Neuronal stem cell (in vitro differentiated cells): ENCODE measurements at regions not wholly inside any gene's neighbourhood (a gene's known extent, or its start where the extent isn't known, plus 50 kb on each side); places are given as distances from the start of the nearest gene placed in this dataset.

Experiments
- DNase-seq: peaks from one replicate; pipeline ENCODE4 v3.0.0-alpha.2; 2013; ENCODE audit warnings: low spot score
- H2AFZ ChIP-seq: one replicate; pipeline ENCODE4 v1.6.1; 2013; ENCODE audit warnings: mild to moderate bottlenecking, low read length, inconsistent platforms
- H2AK5ac ChIP-seq: 2 replicates; pipeline ENCODE4 v1.6.1; 2013; ENCODE audit warnings: low read depth, mild to moderate bottlenecking, inconsistent platforms, low read length, moderate library complexity, mixed read lengths
- H2BK120ac ChIP-seq: 2 replicates; pipeline ENCODE4 v1.6.1; 2013; ENCODE audit warnings: low read depth, mild to moderate bottlenecking, inconsistent platforms, low read length, moderate library complexity, mixed read lengths
- H2BK12ac ChIP-seq: one replicate; pipeline ENCODE4 v1.6.1; 2013; ENCODE audit warnings: low read length, inconsistent platforms
- H2BK15ac ChIP-seq: 2 replicates; pipeline ENCODE4 v1.6.1; 2013; ENCODE audit warnings: mild to moderate bottlenecking, low read length, inconsistent platforms, mixed read lengths
- H2BK5ac ChIP-seq: one replicate; pipeline ENCODE4 v1.6.1; 2013; ENCODE audit warnings: inconsistent platforms, mild to moderate bottlenecking, low read length, moderate library complexity
- H3K14ac ChIP-seq: one replicate; pipeline ENCODE4 v1.6.1; 2013; ENCODE audit warnings: low read length, inconsistent platforms
- H3K18ac ChIP-seq: 2 replicates; pipeline ENCODE4 v1.6.1; 2013; ENCODE audit warnings: low read length, inconsistent platforms
- H3K23ac ChIP-seq: 2 replicates; pipeline ENCODE4 v1.6.1; 2013; ENCODE audit warnings: low read depth, mild to moderate bottlenecking, mixed read lengths, low read length, inconsistent platforms; ENCODE audit not compliant: poor library complexity
- H3K27ac ChIP-seq: replicated peaks from 3 replicates; pipeline ENCODE4 v1.5.1; 2013; ENCODE audit warnings: low read length, inconsistent platforms
- H3K27me3 ChIP-seq, 3 experiments: 2 replicates each; pipeline ENCODE4 v1.6.1; 2013; ENCODE audit warnings: low read length in 3 of 3, mild to moderate bottlenecking in 2 of 3, inconsistent platforms in 1 of 3, low read depth in 1 of 3, mixed read lengths in 1 of 3, moderate library complexity in 1 of 3; ENCODE audit not compliant: control insufficient read depth in 3 of 3, insufficient read depth in 3 of 3
- H3K36me3 ChIP-seq, 2 donors: replicated peaks in 1 of 2; 2 replicates each; pipeline ENCODE4 v1.6.1; 2013; ENCODE audit warnings: low read length in 2 of 2; ENCODE audit not compliant: control insufficient read depth in 2 of 2, insufficient read depth in 2 of 2
- H3K4ac ChIP-seq: 2 replicates; pipeline ENCODE4 v1.6.1; 2013; ENCODE audit warnings: inconsistent platforms, mild to moderate bottlenecking, low read length, moderate library complexity
- H3K4me1 ChIP-seq, 2 donors: 1 replicate in 1 of 2; 2 replicates in 1 of 2; pipeline ENCODE4 v1.6.1; 2013; ENCODE audit warnings: low read length in 2 of 2, low read depth in 1 of 2; ENCODE audit not compliant: control insufficient read depth in 2 of 2, insufficient read depth in 1 of 2
- H3K4me2 ChIP-seq: one replicate; pipeline ENCODE4 v1.6.1; 2013; ENCODE audit warnings: mild to moderate bottlenecking, low read length, inconsistent platforms; ENCODE audit not compliant: insufficient read depth, poor library complexity, severe bottlenecking
- H3K4me3 ChIP-seq, 2 donors: 2 replicates each; pipeline ENCODE4 v1.5.1; 2013; ENCODE audit warnings: low read length in 2 of 2, mild to moderate bottlenecking in 2 of 2, inconsistent platforms in 1 of 2, moderate library complexity in 1 of 2
- H3K79me1 ChIP-seq: one replicate; pipeline ENCODE4 v1.6.1; 2013; ENCODE audit warnings: low read depth, mild to moderate bottlenecking, inconsistent platforms, low read length, moderate library complexity
- H3K9ac ChIP-seq: one replicate; pipeline ENCODE4 v1.6.1; 2013; ENCODE audit warnings: mild to moderate bottlenecking, low read depth, low read length, inconsistent platforms; ENCODE audit not compliant: poor library complexity
- H3K9me3 ChIP-seq, 2 donors: replicated peaks in 1 of 2; 2 replicates each; pipeline versions ENCODE3 to v1.6.1; 2013; ENCODE audit warnings: low read length in 2 of 2, mild to moderate bottlenecking in 2 of 2, inconsistent platforms in 1 of 2, low read depth in 1 of 2, mixed read lengths in 1 of 2, moderate library complexity in 1 of 2; ENCODE audit not compliant: control insufficient read depth in 2 of 2, insufficient read depth in 1 of 2
- H4K8ac ChIP-seq: one replicate; pipeline ENCODE4 v1.6.1; 2013; ENCODE audit warnings: low read depth, mild to moderate bottlenecking, inconsistent platforms, low read length, moderate library complexity
- H4K91ac ChIP-seq: one replicate; pipeline ENCODE4 v1.6.1; 2013; ENCODE audit warnings: low read length, low read depth, mild to moderate bottlenecking, inconsistent platforms; ENCODE audit not compliant: poor library complexity
- WGBS, 2 donors: extraction: QIAGEN DNeasy Blood & Tissue Kit; methylation state at CpG; one replicate each; pipeline ENCODE4 v1.1.7; 2013; ENCODE audit warnings: missing lambda C conversion rate in 2 of 2, mixed read lengths in 1 of 2; ENCODE audit not compliant: insufficient read length in 2 of 2, insufficient replicate concordance in 1 of 2; ENCODE audit errors: extremely low coverage in 2 of 2; 5-methylcytosine and 5-hydroxymethylcytosine counted together

DNA sequence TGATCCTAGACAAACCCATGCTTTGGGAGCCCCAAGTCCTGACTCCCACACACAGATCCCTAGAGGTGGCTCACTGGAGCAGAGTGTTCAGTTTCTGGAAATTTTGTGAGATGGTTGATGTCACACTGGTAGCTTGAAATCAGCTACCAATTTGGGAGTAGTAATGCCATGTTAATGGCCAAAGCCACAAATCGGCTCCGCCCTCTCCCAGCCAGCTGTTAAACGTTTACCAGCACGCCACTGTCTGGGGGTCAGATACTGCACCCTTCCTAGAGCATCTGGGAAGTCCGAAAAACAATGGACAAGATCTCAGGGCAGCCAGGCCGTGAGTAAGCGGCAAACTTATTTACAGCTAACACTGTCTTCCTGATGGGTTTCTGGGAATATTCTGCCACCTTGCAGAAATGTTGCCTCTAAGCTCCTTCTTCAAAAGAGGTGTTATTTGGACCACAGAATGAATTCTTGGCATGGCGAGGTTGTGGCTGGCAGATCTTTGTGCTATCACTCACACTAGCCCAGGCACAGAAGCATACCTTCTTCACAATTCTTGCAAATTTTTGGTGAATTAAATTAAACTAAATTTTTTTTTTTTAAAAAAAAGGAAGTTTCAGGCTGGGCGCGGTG, 60.2 kb upstream of the FZD7 start:
- peak overlapping the region; percentile 9 for H2AFZ ChIP-seq
- peak overlapping the region; percentile 30 for H2BK5ac ChIP-seq
- H3K36me3 ChIP-seq = no peaks in the 10 kb centered on the region
- H3K9ac ChIP-seq = no peak overlapping the region
- no peak overlapping the region for H3K14ac ChIP-seq
- no peak overlapping the region for H3K4me2 ChIP-seq
- no peaks in the 10 kb centered on the region for H3K27me3 ChIP-seq
- H3K4ac ChIP-seq = no peak overlapping the region
- no peak overlapping the region for H2BK120ac ChIP-seq
- H3K9me3 ChIP-seq = peaks cover 0 to 6% of the 10 kb centered on the region in 2 donors
- no peak for DNase-seq
- H4K91ac ChIP-seq = peak overlapping the region; percentile 92
- no CpG with 5 or more reads among the region's 10 CpGs for WGBS, 2 donors
- no peak overlapping the region for H4K8ac ChIP-seq
- H3K27ac ChIP-seq = peak overlapping the region; percentile 70
- H3K4me3 ChIP-seq = no peak overlapping the region
- no peak overlapping the region for H2BK15ac ChIP-seq
- H2AK5ac ChIP-seq = peak overlapping the region; percentile 4
- H3K79me1 ChIP-seq = peaks cover 3% of the 10 kb centered on the region
- H3K23ac ChIP-seq = no peak overlapping the region
- peaks cover 39 to 45% of the 10 kb centered on the region in 2 donors for H3K4me1 ChIP-seq
- H2BK12ac ChIP-seq = no peak overlapping the region
- H3K18ac ChIP-seq = peak overlapping the region; percentile 27

DNA sequence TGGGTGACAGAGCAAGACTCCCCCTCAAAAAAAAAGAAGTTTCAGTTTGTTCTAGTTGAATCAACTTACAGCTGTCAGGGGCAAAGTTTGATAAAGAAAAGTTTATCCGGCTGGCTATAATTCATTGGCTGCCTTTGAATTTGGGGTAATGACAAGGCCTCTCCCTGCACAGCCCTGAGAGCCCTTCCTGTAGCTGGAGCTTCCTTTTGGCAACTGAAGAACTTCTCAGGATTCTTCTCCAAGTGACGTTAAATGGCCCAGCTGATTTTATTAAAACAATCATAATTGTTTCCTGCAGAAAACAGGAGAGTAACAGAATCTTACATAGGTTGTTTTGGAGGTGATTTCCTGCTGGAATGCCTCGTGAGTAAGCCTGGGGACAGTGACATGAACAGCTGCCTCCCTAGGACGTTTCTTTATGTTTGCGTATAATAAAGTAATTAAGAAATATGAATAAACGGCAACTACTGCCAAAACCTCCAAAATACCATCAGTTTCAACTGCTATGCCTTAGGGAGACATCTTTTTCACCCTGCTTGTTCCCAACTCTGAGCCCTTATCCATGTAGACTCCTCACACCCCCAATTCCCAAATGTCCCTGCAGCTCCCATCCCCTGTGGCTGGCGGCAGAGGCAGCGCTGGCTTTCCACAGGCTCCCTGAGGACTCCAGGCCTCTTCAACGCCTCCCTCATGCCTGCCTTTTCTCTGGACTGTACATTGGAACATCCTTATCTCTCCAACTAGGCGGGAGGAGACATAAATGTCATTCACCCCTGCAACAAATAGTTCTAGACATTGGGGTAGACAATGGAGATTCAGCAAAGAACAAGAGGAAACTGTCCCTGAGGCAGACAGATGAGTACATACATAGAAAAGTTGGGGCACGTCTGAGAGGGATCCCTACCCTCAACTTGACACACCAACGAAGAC, 59.2 kb upstream of the FZD7 start:
- H3K27ac ChIP-seq = no peak overlapping the region
- no peak for DNase-seq
- no peak overlapping the region for H2AFZ ChIP-seq
- no peak overlapping the region for H2BK12ac ChIP-seq
- H4K91ac ChIP-seq = no peak overlapping the region
- peaks cover 0 to 6% of the 10 kb centered on the region in 2 donors for H3K9me3 ChIP-seq
- H3K4me1 ChIP-seq = peaks cover 36 to 43% of the 10 kb centered on the region in 2 donors
- H3K14ac ChIP-seq = no peak overlapping the region
- H3K27me3 ChIP-seq = no peaks in the 10 kb centered on the region
- H2AK5ac ChIP-seq = peak overlapping the region; percentile 9
- H2BK15ac ChIP-seq = no peak overlapping the region
- H4K8ac ChIP-seq = no peak overlapping the region
- no peak overlapping the region for H3K9ac ChIP-seq
- no peak overlapping the region for H3K23ac ChIP-seq
- H3K4ac ChIP-seq = no peak overlapping the region
- no peak overlapping the region for H3K4me2 ChIP-seq
- peak overlapping the region; percentile 1 for H3K18ac ChIP-seq
- H3K4me3 ChIP-seq = no peak overlapping the region
- no peaks in the 10 kb centered on the region for H3K36me3 ChIP-seq
- H3K79me1 ChIP-seq = peaks cover 3% of the 10 kb centered on the region
- H2BK120ac ChIP-seq = no peak overlapping the region
- no CpG with 5 or more reads among the region's 12 CpGs for WGBS, 2 donors
- H2BK5ac ChIP-seq = no peak overlapping the region

DNA sequence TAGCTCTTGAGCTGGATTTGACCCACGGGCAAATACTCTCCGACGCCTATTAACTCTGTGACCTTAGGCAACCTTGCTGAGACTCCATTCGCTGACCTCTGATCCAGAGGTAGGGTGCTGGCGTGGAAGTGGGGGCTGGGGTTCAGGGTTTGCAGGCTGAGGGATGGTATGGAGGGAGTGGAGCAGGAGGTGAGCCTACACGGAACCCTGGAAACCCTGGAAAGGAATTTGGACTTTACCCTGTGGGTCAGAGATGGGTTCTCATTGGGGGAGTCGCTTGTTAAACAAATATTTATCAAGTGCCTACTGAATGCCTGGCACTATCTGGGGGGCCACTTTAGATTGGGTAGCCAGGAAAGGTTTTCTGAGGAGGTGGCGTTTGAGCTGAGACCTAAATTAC, 58.2 kb upstream of the FZD7 start:
- peaks cover 0 to 6% of the 10 kb centered on the region in 2 donors for H3K9me3 ChIP-seq
- DNase-seq = no peak
- no peaks in the 10 kb centered on the region for H3K27me3 ChIP-seq
- no peak overlapping the region for H3K4me2 ChIP-seq
- H3K9ac ChIP-seq = no peak overlapping the region
- H3K4ac ChIP-seq = no peak overlapping the region
- no peak overlapping the region for H2AK5ac ChIP-seq
- no peak overlapping the region for H3K27ac ChIP-seq
- no peak overlapping the region for H2BK5ac ChIP-seq
- no peak overlapping the region for H2BK15ac ChIP-seq
- no peak overlapping the region for H2AFZ ChIP-seq
- no peak overlapping the region for H3K4me3 ChIP-seq
- no peak overlapping the region for H3K18ac ChIP-seq
- H3K36me3 ChIP-seq = no peaks in the 10 kb centered on the region
- peaks cover 3% of the 10 kb centered on the region for H3K79me1 ChIP-seq
- no CpG with 5 or more reads among the region's 8 CpGs for WGBS, 2 donors
- H2BK120ac ChIP-seq = no peak overlapping the region
- no peak overlapping the region for H4K8ac ChIP-seq
- no peak overlapping the region for H3K14ac ChIP-seq
- no peak overlapping the region for H3K23ac ChIP-seq
- no peak overlapping the region for H2BK12ac ChIP-seq
- H3K4me1 ChIP-seq = peaks cover 32 to 38% of the 10 kb centered on the region in 2 donors
- H4K91ac ChIP-seq = no peak overlapping the region

DNA sequence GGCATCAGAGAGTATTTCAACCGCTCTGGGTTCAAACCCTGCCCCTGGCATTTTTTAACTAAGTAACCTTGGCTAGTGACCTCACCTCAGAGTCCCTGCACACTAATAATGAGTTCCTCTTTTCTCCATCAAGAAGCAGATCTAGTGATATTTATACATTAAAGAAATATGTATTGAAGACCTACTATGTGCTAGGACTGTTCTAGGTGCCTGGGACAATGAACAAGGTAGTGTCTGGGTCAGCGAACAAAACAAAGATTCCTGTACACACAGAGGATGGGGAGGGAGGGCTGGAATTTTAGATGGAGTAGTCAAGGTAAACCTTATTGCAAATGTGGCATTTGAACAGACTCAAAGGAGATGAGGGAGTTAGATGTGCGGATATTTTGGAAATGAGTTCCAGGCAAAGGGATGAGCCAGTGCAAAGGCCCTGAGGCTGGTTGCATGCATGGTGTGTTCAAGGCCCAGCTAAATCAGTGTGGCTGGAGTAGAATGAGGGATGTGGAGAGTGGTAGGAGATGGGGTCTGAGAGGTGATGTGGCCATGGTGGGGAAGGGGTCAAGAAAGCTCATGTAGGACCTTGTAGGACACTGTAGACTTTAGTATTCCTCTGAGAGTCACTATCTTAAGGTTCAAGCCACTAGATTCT, 57.6 kb upstream of the FZD7 start:
- Histone ChIP-seq H2BK120ac (no peak overlapping the region), H4K8ac (no peak overlapping the region), H3K4me3 (no peak overlapping the region), H2BK5ac (no peak overlapping the region), H3K27me3 (no peaks in the 10 kb centered on the region), H3K23ac (no peak overlapping the region), H3K4me2 (no peak overlapping the region), H3K9me3 (no peaks in the 10 kb centered on the region), H3K79me1 (peaks cover 3% of the 10 kb centered on the region), H3K27ac (no peak overlapping the region), H3K4me1 (peaks cover 32 to 38% of the 10 kb centered on the region in 2 donors), H3K9ac (no peak overlapping the region), H3K14ac (no peak overlapping the region), H3K36me3 (no peaks in the 10 kb centered on the region), H4K91ac (no peak overlapping the region), H2BK12ac (no peak overlapping the region), H3K18ac (no peak overlapping the region), H2AK5ac (no peak overlapping the region), H2BK15ac (no peak overlapping the region), H2AFZ (no peak overlapping the region), H3K4ac (no peak overlapping the region)
- no peak for DNase-seq
- WGBS, 2 donors = no CpG with 5 or more reads among the region's 3 CpGs
